HepG2 (cell line): ENCODE measurements at regions not wholly inside any gene's neighbourhood (a gene's known extent, or its start where the extent isn't known, plus 50 kb on each side); places are given as distances from the start of the nearest gene placed in this dataset.

ENCODE experiments used
- ATAC-seq: fragments of 200-7000 bp; cut with Tn5 transposase; 3 replicates; pipeline ENCODE4 v1.9.1; 2020; ENCODE audit warnings: mild to moderate bottlenecking, moderate library complexity
- BruUV-seq: library from RNA; stranded (reverse); fragments of 400-500 nt; replicated peaks from 2 replicates; lab custom pipeline; 2021; lab: Mats Ljungman, UMichigan
- CTCF ChIA-PET: fragments of 300-600 bp; formaldehyde crosslinking; extraction: SDS; loops from one replicate; lab custom pipeline; 2021; ENCODE audit warnings: low total read pairs, inconsistent platforms, low intra/inter-chr PET ratio; lab: Yijun Ruan, JAX
- POLR2A ChIA-PET: fragments of 350-600 bp; sonication (Branson Sonifier 250); formaldehyde crosslinking; loops from one replicate; lab custom pipeline; 2020; ENCODE audit warnings: antibody characterized with exemption, inconsistent platforms; lab: Yijun Ruan, JAX
- DNase-seq: peaks from one replicate; pipeline ENCODE4 v3.0.0-alpha.2; 2015; ENCODE audit warnings: low spot score
- FAIRE-seq: peaks from 3 replicates; lab custom pipeline; 2011; peaks lifted over from hg19 to GRCh38; lab: Jason Lieb, UNC
- H2AFZ ChIP-seq: one replicate; pipeline ENCODE4 v1.6.1; 2011; ENCODE audit warnings: low read length, inconsistent platforms
- H3K27ac ChIP-seq: fragments of 300-600 bp; 3 replicates; pipeline ENCODE4 v1.8.0; 2011; ENCODE audit warnings: mixed run types, mild to moderate bottlenecking, mixed read lengths, low read length, inconsistent platforms; ENCODE audit not compliant: insufficient read depth; ENCODE audit errors: extremely low read length
- H3K27me3 ChIP-seq, 2 experiments: fragments of 200-600 bp in 1 of 2; 2 replicates in 1 of 2; 3 replicates in 1 of 2; pipeline versions ENCODE4 v1.6.0 to v1.8.0; 2011; ENCODE audit warnings: low read length in 2 of 2, mild to moderate bottlenecking in 2 of 2, moderate library complexity in 2 of 2, inconsistent platforms in 1 of 2; ENCODE audit not compliant: insufficient read depth in 2 of 2, control insufficient read depth in 1 of 2
- H3K36me3 ChIP-seq, 2 experiments: fragments of 200-600 bp in 1 of 2; replicated peaks in 1 of 2; 2 replicates in 1 of 2; 3 replicates in 1 of 2; pipeline versions ENCODE4 v1.5.1 to v1.8.0; 2011; ENCODE audit warnings: low read length in 2 of 2, inconsistent platforms in 1 of 2; ENCODE audit not compliant: insufficient read depth in 2 of 2, control insufficient read depth in 1 of 2
- H3K4me1 ChIP-seq: 2 replicates; pipeline ENCODE4 v1.5.1; 2012; ENCODE audit warnings: low read length, inconsistent platforms; ENCODE audit not compliant: insufficient read depth
- H3K4me2 ChIP-seq: 2 replicates; pipeline ENCODE4 v1.6.0; 2011; ENCODE audit warnings: low read depth, low read length, inconsistent platforms
- H3K4me3 ChIP-seq, 3 experiments: fragments of 200-600 bp in 1 of 3; sonication (generic), shearing (Covaris generic) in 1 of 3; replicated peaks in 1 of 3; 2 replicates each; pipeline ENCODE4 v1.5.1; 2011 to 2016; ENCODE audit warnings: low read length in 3 of 3, inconsistent platforms in 2 of 3, low read depth in 2 of 3, mild to moderate bottlenecking in 2 of 3, control low read depth in 1 of 3, mixed read lengths in 1 of 3; ENCODE audit not compliant: insufficient read depth in 1 of 3
- H3K79me2 ChIP-seq: one replicate; pipeline ENCODE4 v1.6.1; 2011; ENCODE audit warnings: low read length, inconsistent platforms; ENCODE audit not compliant: insufficient read depth
- H3K9ac ChIP-seq: 2 replicates; pipeline ENCODE4 v1.6.0; 2011; ENCODE audit warnings: mild to moderate bottlenecking, low read depth, low read length, inconsistent platforms; ENCODE audit not compliant: insufficient read depth
- H3K9me3 ChIP-seq: 2 replicates; pipeline ENCODE4 v1.5.1; 2012; ENCODE audit warnings: mild to moderate bottlenecking, low read length
- H4K20me1 ChIP-seq: 2 replicates; pipeline ENCODE4 v1.6.0; 2011; ENCODE audit warnings: inconsistent platforms, mild to moderate bottlenecking, low read length, moderate library complexity; ENCODE audit not compliant: insufficient read depth
- EED ChIP-seq: sonication (generic); formaldehyde crosslinking; IDR thresholded peaks from 2 replicates; pipeline ENCODE4 v1.5.0; 2020; ENCODE audit warnings: mild to moderate bottlenecking, missing genetic modification reagents
- KDM1A ChIP-seq: IDR thresholded peaks from 2 replicates; pipeline ENCODE4 v1.6.1; 2016; ENCODE audit warnings: missing compliant biosample characterization
- MTF1 ChIP-seq: sonication (generic); formaldehyde crosslinking; IDR thresholded peaks from 2 replicates; pipeline ENCODE4 v1.5.0; 2020; ENCODE audit warnings: missing genetic modification reagents
- NRL ChIP-seq: sonication (generic); formaldehyde crosslinking; IDR thresholded peaks from 2 replicates; pipeline ENCODE4 v1.5.0; 2020; ENCODE audit warnings: missing genetic modification reagents, mild to moderate bottlenecking, moderate library complexity, borderline replicate concordance
- RBM39 ChIP-seq: fragments of 200-400 bp; formaldehyde crosslinking; IDR thresholded peaks from one replicate; pipeline ENCODE4 v1.6.1; 2018; ENCODE audit warnings: antibody characterized with exemption, mild to moderate bottlenecking, low read depth, low read length; ENCODE audit not compliant: poor library complexity, severe bottlenecking
- SP5 ChIP-seq: IDR thresholded peaks from 2 replicates; pipeline ENCODE4 v1.6.1; 2016; ENCODE audit warnings: low read depth, borderline replicate concordance
- SYNCRIP ChIP-seq: fragments of 200-400 bp; formaldehyde crosslinking; IDR thresholded peaks from 2 replicates; pipeline ENCODE4 v1.6.1; 2018; ENCODE audit warnings: mild to moderate bottlenecking, low read depth, low read length; ENCODE audit not compliant: insufficient read depth
- ZNF350 ChIP-seq: sonication (generic); formaldehyde crosslinking; IDR thresholded peaks from 2 replicates; pipeline ENCODE4 v1.4.0; 2020; ENCODE audit warnings: mild to moderate bottlenecking, low read depth, missing genetic modification reagents, borderline replicate concordance
- WGBS: methylation state at CpG from one replicate; pipeline ENCODE4 v1.1.6; 2017; ENCODE audit warnings: low lambda C conversion rate; 5-methylcytosine and 5-hydroxymethylcytosine counted together
- in situ Hi-C: cut with HindIII; loops from 2 replicates; pipeline ENCODE4 v1.10.0; 2017; ENCODE audit warnings: low pct_unique_long_range_greater_than_20kb; ENCODE audit not compliant: extremely low pct_ligation_motif_present
- intact Hi-C: fragments of 100-400 bp; cut with micrococcal nuclease; formaldehyde crosslinking; loops from one replicate; pipeline ENCODE4 v1.10.0; 2022; ENCODE audit not compliant: unreplicated experiment
- TF ChIP-seq, protein P1 (sequence below): sonication (generic); formaldehyde crosslinking; IDR thresholded peaks from 2 replicates; pipeline ENCODE4 v1.4.0; 2020; ENCODE audit warnings: mild to moderate bottlenecking, missing genetic modification reagents

DNA sequence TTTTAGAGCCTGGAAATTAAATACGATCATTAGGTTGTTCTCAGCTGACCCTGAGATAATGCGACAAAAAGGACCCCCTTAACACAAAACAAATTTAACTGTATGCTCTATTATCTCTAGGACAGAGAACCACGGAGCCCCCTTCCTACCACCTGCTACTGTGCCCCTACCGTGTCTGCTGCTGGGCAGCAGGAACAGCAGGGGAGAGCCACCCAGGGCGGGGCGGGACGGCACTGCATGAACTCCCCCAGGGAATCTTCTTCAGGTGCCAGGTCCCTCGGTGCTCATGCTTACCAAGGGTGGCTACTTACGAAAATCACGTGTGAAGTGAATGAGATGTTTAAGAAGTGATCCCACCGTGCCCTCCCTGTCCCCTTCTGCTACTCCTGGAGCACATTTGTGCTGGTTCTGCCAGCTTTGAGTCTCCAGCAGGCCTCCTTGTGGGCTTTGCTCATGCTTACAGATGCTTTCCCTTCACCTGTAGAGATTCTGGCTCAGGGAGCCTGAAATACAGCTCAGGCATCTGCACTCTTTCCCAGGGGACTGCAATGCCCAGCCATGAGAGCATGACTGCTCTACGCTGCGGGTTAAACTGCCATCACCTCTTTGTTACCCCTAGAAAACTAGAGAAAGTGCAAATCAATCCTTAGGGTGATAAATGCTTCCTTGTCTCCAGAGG is 59.9 kb downstream of the MRPL32 start:
- Histone ChIP-seq H3K79me2 (no peaks in the 10 kb centered on the region), H3K4me1 (no peaks in the 10 kb centered on the region), H3K9me3 (no peaks in the 10 kb centered on the region), H3K9ac (no peak overlapping the region), H3K27ac (no peak overlapping the region), H3K36me3 (no peaks in the 10 kb centered on the region), H2AFZ (no peak overlapping the region), H4K20me1 (no peaks in the 10 kb centered on the region), H3K4me3 (no peak overlapping the region), H3K4me2 (no peak overlapping the region), H3K27me3 (peaks cover 0 to 3% of the 10 kb centered on the region in 2 experiments; a peak in 1 of 5 replicates)
- FAIRE-seq (no peak), DNase-seq (no peak), ATAC-seq (no peak)
- BruUV-seq, result no TSS peak
- intact Hi-C loops (no loop called here), in situ Hi-C loops (no loop called here)
- TF ChIP-seq SYNCRIP (no peak), ZNF350 (CRISPR knock-in tag) (no peak), MTF1 (CRISPR knock-in tag) (no peak), NRL (no peak), SP5 (no peak), EED (CRISPR knock-in tag) (no peak), KDM1A (CRISPR knock-in tag) (no peak), RBM39 (no peak)
- TF ChIP-seq, protein P1, sequence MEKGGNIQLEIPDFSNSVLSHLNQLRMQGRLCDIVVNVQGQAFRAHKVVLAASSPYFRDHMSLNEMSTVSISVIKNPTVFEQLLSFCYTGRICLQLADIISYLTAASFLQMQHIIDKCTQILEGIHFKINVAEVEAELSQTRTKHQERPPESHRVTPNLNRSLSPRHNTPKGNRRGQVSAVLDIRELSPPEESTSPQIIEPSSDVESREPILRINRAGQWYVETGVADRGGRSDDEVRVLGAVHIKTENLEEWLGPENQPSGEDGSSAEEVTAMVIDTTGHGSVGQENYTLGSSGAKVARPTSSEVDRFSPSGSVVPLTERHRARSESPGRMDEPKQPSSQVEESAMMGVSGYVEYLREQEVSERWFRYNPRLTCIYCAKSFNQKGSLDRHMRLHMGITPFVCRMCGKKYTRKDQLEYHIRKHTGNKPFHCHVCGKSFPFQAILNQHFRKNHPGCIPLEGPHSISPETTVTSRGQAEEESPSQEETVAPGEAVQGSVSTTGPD (CRISPR knock-in tag), result no peak
- POLR2A ChIA-PET, result no interaction called here
- WGBS, result 34% methylated on average over 13 of the region's 13 CpGs
- CTCF ChIA-PET, result no interaction called here
